ENCODE measurements at regions not wholly inside any gene's neighbourhood (a gene's known extent, or its start where the extent isn't known, plus 50 kb on each side); places are given as distances from the start of the nearest gene placed in this dataset.
A peak's percentile ranks its signal among the peaks of the same experiment; 100 is the strongest.
"Not testable (repeated sequence)": the region's sequence is repeated elsewhere in the genome, so short reads cannot be mapped to it uniquely, and the experiment has no call there.

GRCh38 chr13:50509771-50510441 is 333.6 kb downstream of the DLEU7 start:
- ATAC-seq (no peak), FAIRE-seq (no peak), DNase-seq (no peak)
- TF ChIP-seq CTCF (IDR thresholded peaks at IDR 0.05), result no peak
- Histone ChIP-seq H3K4me3 (no peak overlapping the region), H3K9me3 (no peaks in the 10 kb centered on the region), H3K27me3 (no peaks in the 10 kb centered on the region), H3K4me1 (peaks cover 8 to 20% (median 17%) of the 10 kb centered on the region in 3 donors), H3K27ac (no peak overlapping the region), H3K36me3 (no peaks in the 10 kb centered on the region)
- WGBS, 2 donors, result 80% methylated on average over 2 of the region's 2 CpGs
- intact Hi-C loops (cut with DNase I), result no loop called here

GRCh38 chr13:50510885-50511545 is 332.5 kb downstream of the DLEU7 start:
- H3K4me3 ChIP-seq; H3K36me3 ChIP-seq; DNase-seq; FAIRE-seq; H3K27me3 ChIP-seq; ATAC-seq; intact Hi-C loops (cut with DNase I); H3K9me3 ChIP-seq: not testable (repeated sequence)
- H3K4me1 ChIP-seq, result peaks cover 8 to 20% (median 19%) of the 10 kb centered on the region in 3 donors
- 0% methylated on average over 1 of the region's 1 CpG for WGBS, 2 donors
- peak overlapping the region in 1 of 4 donors; percentile 8 for H3K27ac ChIP-seq

GRCh38 chr13:50511877-50512341 is 331.6 kb downstream of the DLEU7 start:
- H3K4me3 ChIP-seq, result no peak overlapping the region
- intact Hi-C loops (cut with DNase I), result no loop called here

GRCh38 chr13:50512474-50513299 is 330.8 kb downstream of the DLEU7 start:
- WGBS, 2 donors, result 24 to 31% methylated on average over 12 of the region's 12 CpGs
- TF ChIP-seq CTCF (IDR thresholded peaks at IDR 0.05), result no peak
- Histone ChIP-seq H3K4me3 (peak overlapping the region in 2 of 4 donors; percentile 3), H3K27ac (peak overlapping the region; percentile 10 to 75 (median 66)), H3K9me3 (no peaks in the 10 kb centered on the region), H3K4me1 (peaks cover 8 to 29% (median 20%) of the 10 kb centered on the region in 3 donors), H3K36me3 (no peaks in the 10 kb centered on the region), H3K27me3 (no peaks in the 10 kb centered on the region)
- ATAC-seq (peak; percentile 51 to 88 (median 82)), FAIRE-seq (no peak), DNase-seq (peak in 3 of 6 donors; percentile 48 to 61 (median 57))
- intact Hi-C loops (cut with DNase I), result no loop called here

More at GRCh38 chr13:50511877-50512341, 331.6 kb downstream of the DLEU7 start:
- no peaks in the 10 kb centered on the region for H3K27me3 ChIP-seq
- FAIRE-seq, result no peak
- H3K27ac ChIP-seq, result peak overlapping the region in 2 of 4 donors; percentile 66 to 75
- no peaks in the 10 kb centered on the region for H3K36me3 ChIP-seq
- WGBS, 2 donors, result 76 to 82% methylated on average over 4 of the region's 4 CpGs
- H3K9me3 ChIP-seq, result no peaks in the 10 kb centered on the region
- peaks cover 8 to 28% (median 20%) of the 10 kb centered on the region in 3 donors for H3K4me1 ChIP-seq
- peak in 3 of 4 donors; percentile 17 to 53 (median 52) for ATAC-seq
- no peak for TF ChIP-seq CTCF (IDR thresholded peaks at IDR 0.05)
- no peak for DNase-seq

GRCh38 chr13:50513300-50513877 is 330.1 kb downstream of the DLEU7 start:
- DNase-seq, result peak in 1 of 6 donors; percentile 34
- H3K27me3 ChIP-seq, result no peaks in the 10 kb centered on the region

More at GRCh38 chr13:50513300-50513877, 330.1 kb downstream of the DLEU7 start:
- FAIRE-seq, result no peak
- intact Hi-C loops (cut with DNase I), result no loop called here
- Histone ChIP-seq H3K4me3 (peak overlapping the region in 2 of 4 donors; percentile 3), H3K4me1 (peaks cover 8 to 29% (median 20%) of the 10 kb centered on the region in 3 donors), H3K27ac (peak overlapping the region; percentile 10 to 75 (median 66)), H3K36me3 (no peaks in the 10 kb centered on the region), H3K9me3 (no peaks in the 10 kb centered on the region)
- no peak for TF ChIP-seq CTCF (IDR thresholded peaks at IDR 0.05)
- ATAC-seq, result peak; percentile 57 to 86 (median 82)
- WGBS, 2 donors, result 7 to 12% methylated on average over 2 of the region's 2 CpGs

Data from pancreas (tissue), 10 donors.